Activated CD8-positive, alpha-beta T cell treated with anti-CD3 and anti-CD28 coated beads, Interleukin-2, amount 10 ng/mL, durations not matched to agents 7 days and 5 days (primary cell): ENCODE measurements at regions not wholly inside any gene's neighbourhood (a gene's known extent, or its start where the extent isn't known, plus 50 kb on each side); places are given as distances from the start of the nearest gene placed in this dataset.

Source experiments
- ATAC-seq: fragments of 150-1000 bp; cut with Tn5 transposase; one replicate; pipeline ENCODE4 v1.10.0; 2021; ENCODE audit warnings: moderate library complexity
- CTCF ChIA-PET: fragments of 350-600 bp; sonication (Branson Sonifier 250); formaldehyde crosslinking; loops from one replicate; lab custom pipeline; 2021; ENCODE audit warnings: antibody characterized with exemption; lab: Charles Lee
- POLR2A ChIA-PET: fragments of 350-600 bp; sonication (Branson Sonifier 250); formaldehyde crosslinking; loops from one replicate; lab custom pipeline; 2021; ENCODE audit warnings: antibody characterized with exemption; lab: Charles Lee
- DNase-seq: peaks from one replicate; pipeline ENCODE4 v3.0.0-alpha.2; 2020
- H3K27ac Mint-ChIP-seq: one replicate; pipeline ENCODE4 v1.8.0; 2021; ENCODE audit warnings: mild to moderate bottlenecking, mixed read lengths
- H3K27me3 Mint-ChIP-seq: one replicate; pipeline ENCODE4 v1.8.0; 2021; ENCODE audit warnings: low read depth, mixed read lengths
- H3K36me3 Mint-ChIP-seq: one replicate; pipeline ENCODE4 v1.8.0; 2021; ENCODE audit warnings: low read depth, mixed read lengths
- H3K4me1 Mint-ChIP-seq: one replicate; pipeline ENCODE4 v1.8.0; 2021; ENCODE audit warnings: low read depth, mixed read lengths
- H3K4me3 Mint-ChIP-seq: one replicate; pipeline ENCODE4 v1.8.0; 2021; ENCODE audit warnings: mild to moderate bottlenecking, mixed read lengths
- H3K9me3 Mint-ChIP-seq: one replicate; pipeline ENCODE4 v1.8.0; 2022; ENCODE audit warnings: mixed read lengths; ENCODE audit not compliant: insufficient read depth

DNA sequence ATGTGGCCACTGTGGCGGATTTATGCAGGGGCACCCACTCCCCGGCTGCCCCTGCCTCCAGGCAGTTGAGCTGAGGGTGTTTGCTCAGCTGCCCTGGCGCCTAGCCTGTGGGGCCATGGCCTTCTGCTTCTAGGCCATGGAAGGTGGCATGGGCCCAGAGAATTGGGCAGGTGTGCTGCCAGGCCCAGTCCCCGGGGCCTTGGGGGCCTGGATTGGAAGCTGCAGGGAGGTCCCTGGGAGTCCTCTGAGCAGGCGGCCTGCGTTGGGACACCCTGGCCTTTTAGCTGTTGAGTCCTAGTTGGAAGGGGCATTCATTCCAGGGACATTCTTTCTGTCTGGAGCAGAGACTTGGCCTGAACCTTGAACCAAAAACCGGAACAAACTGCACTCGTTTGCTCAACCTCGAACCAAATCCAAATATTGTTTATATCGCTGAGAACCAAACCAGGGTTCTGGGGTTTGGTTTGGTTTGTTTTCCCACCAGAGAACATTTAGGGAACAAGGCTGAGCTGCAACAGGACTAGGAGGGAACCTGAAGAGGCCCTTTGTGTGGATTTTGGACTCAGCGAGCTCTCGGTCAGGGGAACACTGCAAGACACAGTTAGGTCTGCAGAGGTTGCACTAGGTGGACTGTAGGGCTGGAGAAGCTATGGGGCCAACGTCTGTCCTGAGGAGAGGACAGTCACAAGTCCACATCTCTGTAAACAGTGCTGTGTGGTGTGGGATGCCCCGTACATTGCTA is 116.8 kb downstream of the BOD1 start:
- Mint-ChIP-seq H3K4me3 (no peak overlapping the region), H3K27me3 (no peaks in the 10 kb centered on the region), H3K27ac (no peak overlapping the region), H3K4me1 (no peaks in the 10 kb centered on the region), H3K9me3 (no peaks in the 10 kb centered on the region), H3K36me3 (no peaks in the 10 kb centered on the region)
- DNase-seq (no peak), ATAC-seq (no peak)
- CTCF ChIA-PET = no interaction called here
- POLR2A ChIA-PET = no interaction called here

GRCh38 chr5:173498739-173499470 is 117.5 kb downstream of the BOD1 start:
- POLR2A ChIA-PET = no interaction called here
- CTCF ChIA-PET = no interaction called here
- no peak for ATAC-seq
- Mint-ChIP-seq H3K36me3 (no peaks in the 10 kb centered on the region), H3K27me3 (no peaks in the 10 kb centered on the region), H3K4me1 (no peaks in the 10 kb centered on the region), H3K27ac (no peak overlapping the region), H3K9me3 (no peaks in the 10 kb centered on the region), H3K4me3 (no peak overlapping the region)
- DNase-seq = no peak

- Mint-ChIP-seq H3K9me3 (no peaks in the 10 kb centered on the region), H3K27me3 (no peaks in the 10 kb centered on the region), H3K27ac (no peak overlapping the region), H3K4me1 (no peaks in the 10 kb centered on the region), H3K36me3 (no peaks in the 10 kb centered on the region), H3K4me3 (no peak overlapping the region)
- ATAC-seq (no peak), DNase-seq (no peak)
- ChIA-PET POLR2A (no interaction called here), CTCF (no interaction called here)
Measured at GRCh38 chr5:173498286-173498685, 118.2 kb downstream of the BOD1 start.

DNA sequence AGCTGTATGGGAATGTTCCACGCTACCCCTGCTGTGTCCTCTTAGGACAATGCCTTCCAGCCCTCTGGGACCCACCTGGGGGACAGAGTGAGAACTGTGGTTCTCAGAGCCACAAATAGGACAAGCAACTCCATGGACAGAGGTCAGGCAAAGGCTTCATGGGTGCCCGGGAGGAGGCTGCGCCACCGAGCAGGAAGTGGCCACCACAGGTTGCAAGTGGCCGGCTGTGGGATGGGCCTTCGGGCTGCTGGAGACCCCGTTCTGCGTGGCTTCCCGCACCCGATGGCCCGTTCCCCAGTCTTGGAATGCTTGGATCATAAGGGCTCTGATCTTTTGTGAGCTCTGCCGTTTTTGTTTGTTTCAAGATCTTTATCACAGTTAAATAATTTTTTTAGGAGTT is 118.8 kb downstream of the BOD1 start:
- no peaks in the 10 kb centered on the region for H3K4me1 Mint-ChIP-seq
- H3K36me3 Mint-ChIP-seq = no peaks in the 10 kb centered on the region
- no peaks in the 10 kb centered on the region for H3K9me3 Mint-ChIP-seq
- CTCF ChIA-PET = no interaction called here
- POLR2A ChIA-PET = no interaction called here
- H3K4me3 Mint-ChIP-seq = no peak overlapping the region
- ATAC-seq (no peak), DNase-seq (no peak)
- H3K27ac Mint-ChIP-seq = no peak overlapping the region
- H3K27me3 Mint-ChIP-seq = no peaks in the 10 kb centered on the region

- no peaks in the 10 kb centered on the region for H3K4me1 Mint-ChIP-seq
- H3K4me3 Mint-ChIP-seq = no peak overlapping the region
- no peaks in the 10 kb centered on the region for H3K27me3 Mint-ChIP-seq
- POLR2A ChIA-PET = no interaction called here
- no peaks in the 10 kb centered on the region for H3K36me3 Mint-ChIP-seq
- no peaks in the 10 kb centered on the region for H3K9me3 Mint-ChIP-seq
- DNase-seq (no peak), ATAC-seq (no peak)
- CTCF ChIA-PET = no interaction called here
- no peak overlapping the region for H3K27ac Mint-ChIP-seq
Measured at GRCh38 chr5:173496883-173497255, 119.6 kb downstream of the BOD1 start.

GRCh38 chr5:173496129-173496882 is 120.1 kb downstream of the BOD1 start:
- no peak for DNase-seq
- Mint-ChIP-seq H3K9me3 (no peaks in the 10 kb centered on the region), H3K4me3 (no peak overlapping the region), H3K36me3 (no peaks in the 10 kb centered on the region), H3K4me1 (no peaks in the 10 kb centered on the region), H3K27ac (no peak overlapping the region), H3K27me3 (no peaks in the 10 kb centered on the region)
- ATAC-seq = no peak
- CTCF ChIA-PET = no interaction called here
- POLR2A ChIA-PET = no interaction called here

DNA sequence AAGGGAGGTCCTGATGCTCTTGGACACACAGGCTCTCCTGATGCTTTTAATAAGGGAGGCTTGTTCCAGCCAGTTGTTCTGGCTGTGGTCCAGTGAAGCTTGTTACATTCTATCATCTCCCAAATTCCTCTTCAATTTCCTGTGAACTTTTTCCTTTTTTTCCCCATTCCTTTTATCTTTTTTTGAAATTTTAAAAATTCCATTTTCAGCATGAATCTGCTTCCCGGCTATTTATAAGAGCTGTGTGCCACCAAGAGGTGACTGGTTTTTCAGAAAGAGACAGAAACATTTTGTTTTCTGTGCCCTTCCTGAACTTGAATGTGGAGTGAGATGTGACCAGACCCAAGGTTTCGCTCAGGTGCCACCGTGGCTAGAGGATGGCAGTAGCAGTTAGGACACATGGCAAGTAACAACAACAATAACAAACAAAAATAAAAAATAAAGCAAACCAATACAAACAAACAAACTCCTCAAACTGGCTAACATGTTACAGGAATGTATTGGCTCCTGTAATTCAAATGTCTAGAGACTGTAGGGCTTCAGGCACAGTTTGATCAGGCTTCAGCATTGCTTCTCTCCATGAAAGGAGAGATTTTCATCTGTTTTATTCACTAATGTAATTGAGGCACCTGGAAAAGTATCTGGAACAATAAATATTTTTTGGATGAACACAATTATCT is 121.1 kb downstream of the BOD1 start:
- ATAC-seq (no peak), DNase-seq (no peak)
- Mint-ChIP-seq H3K9me3 (no peaks in the 10 kb centered on the region), H3K4me1 (no peaks in the 10 kb centered on the region), H3K4me3 (no peak overlapping the region), H3K36me3 (no peaks in the 10 kb centered on the region), H3K27me3 (no peaks in the 10 kb centered on the region), H3K27ac (no peak overlapping the region)
- POLR2A ChIA-PET = no interaction called here
- CTCF ChIA-PET = no interaction called here

DNA sequence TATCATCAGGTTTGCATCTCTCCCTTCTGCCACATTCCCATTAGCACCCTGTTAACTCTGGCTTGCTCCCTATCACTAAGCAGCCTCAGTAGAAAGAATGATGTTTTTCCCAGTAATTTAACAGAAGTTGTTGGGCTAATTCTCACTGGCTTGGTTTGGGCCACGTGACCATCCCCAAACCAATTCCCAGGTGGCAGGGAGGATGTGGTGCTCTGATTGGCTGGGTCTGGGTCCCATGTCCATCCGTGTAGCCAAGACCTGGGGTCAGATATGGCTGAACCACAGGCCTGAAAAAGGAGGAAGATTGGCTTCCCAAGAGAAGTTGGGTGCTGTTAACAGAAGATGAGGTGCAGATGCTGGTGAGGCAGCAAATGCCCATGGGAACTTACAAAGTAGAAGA is 122.0 kb downstream of the BOD1 start:
- DNase-seq (no peak), ATAC-seq (no peak)
- Mint-ChIP-seq H3K4me3 (no peak overlapping the region), H3K27ac (no peak overlapping the region), H3K27me3 (no peaks in the 10 kb centered on the region), H3K4me1 (no peaks in the 10 kb centered on the region), H3K9me3 (no peaks in the 10 kb centered on the region), H3K36me3 (no peaks in the 10 kb centered on the region)
- ChIA-PET POLR2A (no interaction called here), CTCF (no interaction called here)

DNA sequence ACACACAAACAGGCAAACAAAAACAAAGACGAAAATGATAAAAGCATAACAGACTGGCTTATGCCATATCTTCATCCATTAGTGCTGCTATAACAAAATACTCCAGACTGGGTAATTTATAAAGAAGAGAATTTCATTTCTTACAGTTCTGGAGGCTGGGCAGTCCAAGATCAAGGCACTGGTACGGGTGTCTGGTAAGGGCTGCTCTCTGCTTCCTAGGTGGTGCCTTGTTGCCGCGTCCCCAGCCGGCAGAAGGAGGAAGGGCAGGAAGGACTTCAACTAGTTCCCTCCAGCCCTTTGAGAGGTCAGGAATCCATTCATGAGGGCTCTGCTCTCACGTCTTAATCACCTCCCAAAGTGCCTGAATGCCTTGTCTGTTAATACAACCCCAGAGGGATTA is 122.6 kb downstream of the BOD1 start:
- Mint-ChIP-seq H3K36me3 (no peaks in the 10 kb centered on the region), H3K27ac (no peak overlapping the region), H3K9me3 (no peaks in the 10 kb centered on the region), H3K4me3 (no peak overlapping the region), H3K4me1 (no peaks in the 10 kb centered on the region), H3K27me3 (no peaks in the 10 kb centered on the region)
- ATAC-seq (no peak), DNase-seq (no peak)
- POLR2A ChIA-PET = no interaction called here
- CTCF ChIA-PET = no interaction called here

GRCh38 chr5:173493040-173493439 is 123.4 kb downstream of the BOD1 start:
- DNase-seq (no peak), ATAC-seq (no peak)
- no peak overlapping the region for H3K4me3 Mint-ChIP-seq
- ChIA-PET CTCF (no interaction called here), POLR2A (no interaction called here)
- H3K27ac Mint-ChIP-seq = no peak overlapping the region
- H3K27me3 Mint-ChIP-seq = no peaks in the 10 kb centered on the region
- no peaks in the 10 kb centered on the region for H3K36me3 Mint-ChIP-seq
- H3K4me1 Mint-ChIP-seq = no peaks in the 10 kb centered on the region
- no peaks in the 10 kb centered on the region for H3K9me3 Mint-ChIP-seq

DNA sequence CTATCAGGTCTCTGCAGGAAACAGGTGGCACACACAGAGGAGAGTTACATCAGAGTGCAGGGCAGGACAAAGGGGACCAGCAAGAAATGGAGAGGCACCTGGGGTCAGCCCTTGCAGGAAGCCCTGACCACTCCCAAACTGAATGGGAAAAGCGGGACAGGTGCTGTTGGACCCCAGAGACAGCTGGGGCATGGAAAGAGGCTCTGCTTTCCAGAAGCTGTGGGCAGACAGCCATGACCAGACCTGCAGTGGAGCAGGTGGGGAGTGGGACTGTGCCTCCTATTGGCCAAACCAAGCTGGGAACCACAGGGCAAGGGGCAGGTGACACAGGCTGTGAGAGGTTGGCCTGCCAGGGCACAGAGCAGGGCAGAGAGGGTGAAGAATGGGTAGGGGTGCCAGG is 125.8 kb downstream of the BOD1 start:
- H3K9me3 Mint-ChIP-seq = no peaks in the 10 kb centered on the region
- ChIA-PET CTCF (no interaction called here), POLR2A (no interaction called here)
- H3K4me1 Mint-ChIP-seq = no peaks in the 10 kb centered on the region
- DNase-seq = no peak
- H3K27me3 Mint-ChIP-seq = no peaks in the 10 kb centered on the region
- H3K4me3 Mint-ChIP-seq = no peak overlapping the region
- no peak overlapping the region for H3K27ac Mint-ChIP-seq
- no peak for ATAC-seq
- no peaks in the 10 kb centered on the region for H3K36me3 Mint-ChIP-seq

GRCh38 chr5:173488144-173488543 is 128.3 kb downstream of the BOD1 start:
- ATAC-seq (no peak), DNase-seq (no peak)
- no peaks in the 10 kb centered on the region for H3K4me1 Mint-ChIP-seq
- H3K36me3 Mint-ChIP-seq = no peaks in the 10 kb centered on the region
- ChIA-PET CTCF (no interaction called here), POLR2A (no interaction called here)
- H3K4me3 Mint-ChIP-seq = no peak overlapping the region
- H3K9me3 Mint-ChIP-seq = no peaks in the 10 kb centered on the region
- H3K27ac Mint-ChIP-seq = no peak overlapping the region
- no peaks in the 10 kb centered on the region for H3K27me3 Mint-ChIP-seq
